Breast epithelium (tissue), 4 donors: ENCODE measurements at regions not wholly inside any gene's neighbourhood (a gene's known extent, or its start where the extent isn't known, plus 50 kb on each side); places are given as distances from the start of the nearest gene placed in this dataset.

Experiments
- DNase-seq, 2 donors: peaks; one replicate each; pipeline ENCODE4 v3.0.0-alpha.2; 2019; ENCODE audit warnings: low spot score in 2 of 2
- H3K27ac ChIP-seq, 2 donors: fragments of 200-600 bp; sonication (generic) in 1 of 2; one replicate each; pipeline ENCODE4 v1.5.1; 2016 to 2019; ENCODE audit warnings: mild to moderate bottlenecking in 1 of 2
- H3K27me3 ChIP-seq, 2 donors: fragments of 200-600 bp; sonication (generic) in 1 of 2; one replicate each; pipeline versions ENCODE4 v1.5.1 to v1.6.0; 2017 to 2019; ENCODE audit warnings: control low read depth in 1 of 2, mild to moderate bottlenecking in 1 of 2
- H3K36me3 ChIP-seq: fragments of 200-600 bp; one replicate; pipeline ENCODE4 v1.5.1; 2019
- H3K4me1 ChIP-seq, 2 donors: fragments of 200-600 bp; sonication (generic); one replicate each; pipeline ENCODE4 v1.5.1; 2016 to 2019; ENCODE audit warnings: control low read depth in 1 of 2
- H3K4me3 ChIP-seq, 3 donors: fragments of 200-600 bp; sonication (generic); 1 replicate in 2 of 3; 2 replicates in 1 of 3; pipeline ENCODE4 v1.5.1; 2016 to 2019; ENCODE audit warnings: mild to moderate bottlenecking in 3 of 3, moderate library complexity in 2 of 3
- H3K9me3 ChIP-seq, 2 donors: fragments of 200-600 bp; sonication (generic) in 1 of 2; one replicate each; pipeline ENCODE4 v1.5.1; 2016 to 2019; ENCODE audit warnings: control low read depth in 1 of 2
- POLR2A ChIP-seq: fragments of 450-650 bp; IDR thresholded peaks from one replicate; pipeline ENCODE4 v1.6.1; 2016; ENCODE audit warnings: antibody characterized with exemption, mild to moderate bottlenecking, moderate library complexity
- POLR2AphosphoS5 ChIP-seq, 3 donors: sonication (generic); formaldehyde crosslinking; IDR thresholded peaks; one replicate each; pipeline ENCODE4 v1.6.1; 2017; ENCODE audit warnings: antibody characterized with exemption in 3 of 3
- intact Hi-C: fragments of 100-400 bp; cut with DNase I; formaldehyde crosslinking; loops from one replicate; pipeline ENCODE4 v1.15.1; 2023; ENCODE audit warnings: low total_unique reads
- TF ChIP-seq, protein P1 (sequence below), 3 donors: fragments of 450-650 bp; IDR thresholded peaks; one replicate each; pipeline ENCODE4 v1.5.1; 2016 to 2017; ENCODE audit warnings: antibody characterized with exemption in 3 of 3, mild to moderate bottlenecking in 3 of 3, moderate library complexity in 3 of 3

DNA sequence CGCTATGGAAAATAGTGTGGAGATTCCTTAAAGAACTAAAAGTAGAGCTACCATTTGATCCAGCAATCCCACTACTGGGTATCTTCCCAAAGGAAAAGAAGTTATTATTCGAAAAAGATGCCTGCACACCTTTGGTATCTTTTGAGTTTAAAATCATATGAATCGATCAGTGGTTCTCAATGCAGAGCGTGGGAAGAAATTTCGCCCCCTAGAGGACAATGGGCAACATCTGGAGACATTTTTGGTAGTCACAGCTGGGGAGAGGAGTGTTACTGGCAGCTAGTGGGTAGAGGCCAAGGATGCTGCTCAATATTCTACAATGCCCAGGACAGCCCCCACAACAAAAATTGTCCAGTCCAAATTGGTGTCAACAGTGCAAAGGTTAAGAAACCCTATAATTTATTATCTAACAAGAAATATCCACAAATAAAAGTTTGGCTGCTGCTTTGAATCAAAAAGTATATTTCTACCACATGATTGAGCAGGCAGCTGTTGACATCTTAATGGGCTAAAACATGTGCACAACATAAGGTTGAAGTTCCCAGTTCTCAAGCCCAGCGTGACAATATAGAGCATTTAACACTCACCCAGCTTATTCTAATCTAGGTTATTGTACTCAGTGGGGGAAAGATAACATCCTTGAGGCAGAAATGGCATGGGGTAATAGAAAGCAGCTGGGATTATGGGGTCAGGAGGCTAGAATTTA, 425.7 kb downstream of the LRATD1 start:
- Histone ChIP-seq H3K27me3 (no peaks in the 10 kb centered on the region), H3K4me1 (no peaks in the 10 kb centered on the region), H3K4me3 (no peak overlapping the region), H3K27ac (no peak overlapping the region), H3K36me3 (no peaks in the 10 kb centered on the region), H3K9me3 (no peaks in the 10 kb centered on the region)
- intact Hi-C loops = no loop called here
- no peak for TF ChIP-seq POLR2AphosphoS5 (IDR thresholded peaks at IDR 0.05)
- TF ChIP-seq POLR2A = no peak
- TF ChIP-seq, protein P1, sequence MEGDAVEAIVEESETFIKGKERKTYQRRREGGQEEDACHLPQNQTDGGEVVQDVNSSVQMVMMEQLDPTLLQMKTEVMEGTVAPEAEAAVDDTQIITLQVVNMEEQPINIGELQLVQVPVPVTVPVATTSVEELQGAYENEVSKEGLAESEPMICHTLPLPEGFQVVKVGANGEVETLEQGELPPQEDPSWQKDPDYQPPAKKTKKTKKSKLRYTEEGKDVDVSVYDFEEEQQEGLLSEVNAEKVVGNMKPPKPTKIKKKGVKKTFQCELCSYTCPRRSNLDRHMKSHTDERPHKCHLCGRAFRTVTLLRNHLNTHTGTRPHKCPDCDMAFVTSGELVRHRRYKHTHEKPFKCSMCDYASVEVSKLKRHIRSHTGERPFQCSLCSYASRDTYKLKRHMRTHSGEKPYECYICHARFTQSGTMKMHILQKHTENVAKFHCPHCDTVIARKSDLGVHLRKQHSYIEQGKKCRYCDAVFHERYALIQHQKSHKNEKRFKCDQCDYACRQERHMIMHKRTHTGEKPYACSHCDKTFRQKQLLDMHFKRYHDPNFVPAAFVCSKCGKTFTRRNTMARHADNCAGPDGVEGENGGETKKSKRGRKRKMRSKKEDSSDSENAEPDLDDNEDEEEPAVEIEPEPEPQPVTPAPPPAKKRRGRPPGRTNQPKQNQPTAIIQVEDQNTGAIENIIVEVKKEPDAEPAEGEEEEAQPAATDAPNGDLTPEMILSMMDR (IDR thresholded peaks at IDR 0.05) = no peak
- no peak for DNase-seq

DNA sequence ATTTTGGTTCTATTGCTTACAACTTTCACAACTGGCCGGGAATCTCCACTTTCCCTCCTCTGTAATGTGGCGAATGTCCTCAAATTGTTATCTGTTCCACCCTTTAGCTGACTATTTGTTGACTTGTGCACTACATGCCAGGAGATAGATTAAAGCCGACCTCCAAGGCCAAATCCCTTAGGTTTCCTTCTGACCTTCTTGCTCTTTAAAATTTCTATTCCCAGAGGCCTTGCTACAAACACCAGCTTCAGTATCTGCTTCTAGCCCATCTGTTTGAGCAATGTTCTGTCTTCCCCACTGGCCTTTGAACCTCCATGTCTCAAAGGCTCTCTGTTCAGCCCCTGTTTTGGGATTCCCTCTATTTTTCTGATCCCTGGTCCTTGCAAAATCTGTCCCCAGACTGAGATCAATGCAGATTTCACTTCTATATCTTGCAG, 426.2 kb downstream of the LRATD1 start:
- no peaks in the 10 kb centered on the region for H3K36me3 ChIP-seq
- H3K9me3 ChIP-seq = no peaks in the 10 kb centered on the region
- no peak overlapping the region for H3K27ac ChIP-seq
- no peak overlapping the region for H3K4me3 ChIP-seq
- no peak for DNase-seq
- H3K27me3 ChIP-seq = no peaks in the 10 kb centered on the region
- TF ChIP-seq POLR2A = no peak
- TF ChIP-seq, protein P1 (IDR thresholded peaks at IDR 0.05) = no peak
- no peak for TF ChIP-seq POLR2AphosphoS5 (IDR thresholded peaks at IDR 0.05)
- intact Hi-C loops = no loop called here
- no peaks in the 10 kb centered on the region for H3K4me1 ChIP-seq

- intact Hi-C loops = no loop called here
- H3K27ac ChIP-seq = no peak overlapping the region
- DNase-seq = no peak
- no peak for TF ChIP-seq POLR2AphosphoS5 (IDR thresholded peaks at IDR 0.05)
- no peak for TF ChIP-seq POLR2A
- TF ChIP-seq, protein P1 (IDR thresholded peaks at IDR 0.05) = no peak
- H3K9me3 ChIP-seq = peaks cover 0 to 6% of the 10 kb centered on the region in 2 donors
- H3K4me3 ChIP-seq = no peak overlapping the region
- H3K27me3 ChIP-seq = no peaks in the 10 kb centered on the region
- H3K36me3 ChIP-seq = no peaks in the 10 kb centered on the region
- H3K4me1 ChIP-seq = no peaks in the 10 kb centered on the region
These were observed 427.5 kb downstream of the LRATD1 start for GRCh38 chr2:15059870-15060512.

- no peaks in the 10 kb centered on the region for H3K36me3 ChIP-seq
- no peak for DNase-seq
- H3K9me3 ChIP-seq = peaks cover 0 to 11% of the 10 kb centered on the region in 2 donors
- intact Hi-C loops = no loop called here
- no peaks in the 10 kb centered on the region for H3K27me3 ChIP-seq
- no peak overlapping the region for H3K4me3 ChIP-seq
- TF ChIP-seq POLR2A = no peak
- no peak for TF ChIP-seq POLR2AphosphoS5 (IDR thresholded peaks at IDR 0.05)
- TF ChIP-seq, protein P1 (IDR thresholded peaks at IDR 0.05) = no peak
- no peak overlapping the region for H3K27ac ChIP-seq
- no peaks in the 10 kb centered on the region for H3K4me1 ChIP-seq
These were observed 428.8 kb downstream of the LRATD1 start for GRCh38 chr2:15061268-15061667.

DNA sequence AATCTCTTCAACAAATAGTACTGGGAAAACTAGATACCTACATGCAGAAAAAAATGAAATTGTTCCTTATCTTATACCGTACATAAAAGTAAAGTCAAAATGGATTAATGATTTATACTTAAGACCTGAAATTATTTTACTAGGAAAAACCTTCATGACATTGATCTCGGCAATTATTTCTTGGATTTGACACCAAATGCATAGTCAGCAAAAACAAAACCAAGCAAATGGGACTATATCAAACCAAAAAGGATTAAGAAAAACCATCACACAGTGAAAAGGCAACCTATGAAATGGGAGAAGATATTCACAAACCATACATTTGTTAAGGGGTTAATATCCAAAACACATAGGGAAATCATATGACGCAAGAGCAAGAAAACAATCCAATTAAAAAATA, 433.6 kb downstream of the LRATD1 start:
- Histone ChIP-seq H3K27ac (no peak overlapping the region), H3K4me1 (no peaks in the 10 kb centered on the region), H3K9me3 (peaks cover 0 to 11% of the 10 kb centered on the region in 2 donors), H3K27me3 (no peaks in the 10 kb centered on the region), H3K36me3 (no peaks in the 10 kb centered on the region), H3K4me3 (no peak overlapping the region)
- intact Hi-C loops = no loop called here
- no peak for DNase-seq
- TF ChIP-seq POLR2A = no peak
